ENCODE measurements at regions not wholly inside any gene's neighbourhood (a gene's known extent, or its start where the extent isn't known, plus 50 kb on each side); places are given as distances from the start of the nearest gene placed in this dataset.
"Not testable (repeated sequence)": the region's sequence is repeated elsewhere in the genome, so short reads cannot be mapped to it uniquely, and the experiment has no call there.

DNA sequence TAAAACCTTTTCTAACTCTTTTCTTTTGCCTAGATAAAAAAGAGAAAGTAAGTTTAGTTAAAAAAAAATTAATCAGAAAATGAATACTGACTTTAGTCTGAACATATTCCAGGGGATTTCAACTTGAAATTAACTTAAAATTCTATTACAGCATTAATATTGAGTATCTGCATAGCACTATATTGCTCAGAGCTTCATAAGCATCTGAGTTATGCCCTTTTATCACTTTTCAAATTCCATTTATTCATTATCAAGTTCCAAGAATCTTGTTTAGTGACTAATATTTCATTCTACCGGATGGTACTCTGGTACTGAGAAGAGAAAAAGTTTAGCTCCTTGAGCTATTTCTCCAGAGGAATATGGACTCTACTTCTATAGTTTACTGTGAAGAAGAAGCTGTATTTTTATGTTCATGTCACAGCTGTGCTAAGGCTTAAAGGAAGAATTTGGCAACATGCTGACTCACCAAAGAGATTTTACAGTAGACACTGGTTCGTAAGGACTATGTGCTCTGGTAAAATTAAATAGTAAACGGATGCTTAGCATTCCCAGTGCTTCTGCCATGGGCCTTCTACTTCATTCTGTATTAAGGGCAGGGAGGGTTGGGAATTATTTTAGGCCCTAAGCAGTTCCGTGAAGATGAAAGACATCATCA is 285.2 kb upstream of the SEMA6A start:
- DNase-seq (ENCODE audit: low read depth, low spot score), result no peak

GRCh38 chr5:116858705-116859333 is 284.2 kb upstream of the SEMA6A start:
- no peak for DNase-seq (ENCODE audit: low read depth, low spot score)

GRCh38 chr5:116858020-116858419 is 283.4 kb upstream of the SEMA6A start:
- DNase-seq (ENCODE audit: low read depth, low spot score), result not testable (repeated sequence)

DNA sequence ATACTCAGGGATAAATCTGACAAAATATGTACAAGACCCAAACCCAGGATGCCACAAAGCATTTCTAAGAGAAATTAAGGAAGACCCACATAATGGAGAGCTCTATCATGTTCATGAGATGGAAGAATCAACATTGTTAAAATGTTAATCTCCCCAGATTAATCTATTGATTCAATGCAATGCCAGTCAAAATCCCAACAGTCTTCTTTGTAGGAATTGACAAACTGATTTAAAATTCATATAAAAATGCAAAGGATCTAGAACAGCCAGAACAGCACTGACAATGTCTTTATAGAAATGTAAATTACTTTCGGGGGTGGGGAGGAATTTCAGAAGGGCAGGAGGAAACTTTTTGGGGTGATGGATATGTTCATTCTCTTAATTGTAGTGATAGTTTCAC is 281.6 kb upstream of the SEMA6A start:
- DNase-seq (ENCODE audit: low read depth, low spot score), result no peak

DNA sequence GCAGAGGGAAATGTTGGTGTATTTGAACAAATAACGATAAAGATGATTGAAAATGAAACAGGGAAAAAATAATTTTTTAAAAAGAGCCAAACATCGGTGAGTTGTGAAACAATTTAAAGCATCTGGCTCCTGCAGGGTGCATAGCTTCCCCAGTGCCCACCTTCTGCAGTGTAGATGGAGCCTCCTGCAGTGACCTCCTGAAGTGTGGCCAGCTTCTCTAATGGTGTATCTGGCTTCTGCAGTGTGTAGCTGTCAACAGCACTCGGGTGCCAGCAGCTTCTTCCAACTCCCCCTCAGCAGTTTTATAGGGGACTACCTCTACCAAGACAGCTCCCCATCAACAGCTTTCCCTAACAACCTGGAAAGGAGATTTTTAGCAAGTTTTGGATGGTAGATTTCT is 279.4 kb upstream of the SEMA6A start:
- DNase-seq (ENCODE audit: low read depth, low spot score), result no peak

DNA sequence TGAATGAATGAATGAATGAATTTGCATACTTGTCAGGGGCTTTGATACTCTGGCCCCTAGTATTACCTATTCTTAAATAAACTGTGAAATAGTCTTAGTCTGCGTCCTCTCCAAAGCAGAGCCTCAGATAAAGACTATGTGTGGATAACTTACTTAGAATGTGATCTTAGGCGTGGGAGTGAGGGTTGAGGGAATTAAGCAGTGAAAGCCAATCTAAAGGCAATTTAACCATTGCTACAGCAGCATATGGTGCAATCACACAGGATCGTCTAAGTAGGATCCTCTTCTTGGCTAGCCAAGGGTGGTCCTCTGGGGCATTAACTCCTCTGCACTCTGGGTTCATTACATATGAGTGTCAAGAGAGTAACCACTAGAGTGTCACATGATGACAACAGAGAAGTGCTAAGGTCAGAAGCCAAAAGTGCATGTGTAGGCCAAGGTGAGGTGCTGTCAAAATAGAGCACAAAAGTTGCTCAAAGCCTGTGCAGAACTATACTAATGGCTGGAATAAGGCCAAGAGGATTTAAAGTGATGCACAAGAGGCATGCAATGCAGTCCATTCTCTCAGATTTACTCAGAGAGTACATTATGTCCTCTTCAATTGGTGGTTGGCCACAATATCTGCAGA is 274.4 kb upstream of the SEMA6A start:
- DNase-seq (ENCODE audit: low read depth, low spot score), result no peak

- DNase-seq (ENCODE audit: low read depth, low spot score), result no peak
Observed at GRCh38 chr5:116847960-116848359, 273.3 kb upstream of the SEMA6A start.

DNA sequence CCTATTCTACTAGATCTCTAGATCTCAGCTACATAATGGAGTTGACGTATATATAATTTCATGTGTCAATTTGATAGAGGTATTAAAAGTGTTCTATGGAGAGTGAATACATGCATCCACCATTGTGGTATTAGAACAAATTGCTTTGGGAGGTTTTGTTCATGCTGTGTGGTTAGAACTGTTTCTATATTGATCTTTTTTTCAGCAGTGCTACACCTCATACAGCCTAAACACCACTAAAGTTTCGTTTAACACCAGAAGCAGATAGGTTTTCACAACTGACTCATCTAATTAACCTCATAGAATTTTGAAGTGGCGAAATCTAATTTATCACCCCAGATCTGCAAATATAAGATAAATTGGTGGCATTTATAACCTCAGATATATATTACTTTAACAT is 269.4 kb upstream of the SEMA6A start:
- no peak for DNase-seq (ENCODE audit: low read depth, low spot score)

DNA sequence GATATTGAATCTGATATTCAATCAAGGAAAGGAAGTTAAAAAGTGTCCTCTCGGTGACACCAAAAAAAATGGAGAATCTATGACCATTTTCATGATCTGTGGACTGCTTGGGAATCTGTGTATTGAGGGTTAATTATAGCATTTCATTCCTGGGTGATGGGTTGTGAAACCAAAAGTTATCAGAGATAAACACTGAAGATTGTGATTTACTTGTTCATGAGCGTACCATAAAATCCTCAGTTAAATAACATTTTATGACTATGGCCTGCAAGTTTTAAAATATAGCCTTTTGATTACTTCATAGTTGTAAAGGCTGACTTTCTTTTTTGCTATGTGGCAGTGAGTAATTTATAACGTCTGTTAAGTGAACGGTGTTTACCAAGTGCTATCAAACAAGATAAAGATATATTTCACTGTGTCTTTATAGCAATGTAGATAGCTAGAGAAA is 267.9 kb upstream of the SEMA6A start:
- DNase-seq (ENCODE audit: low read depth, low spot score), result no peak

DNA sequence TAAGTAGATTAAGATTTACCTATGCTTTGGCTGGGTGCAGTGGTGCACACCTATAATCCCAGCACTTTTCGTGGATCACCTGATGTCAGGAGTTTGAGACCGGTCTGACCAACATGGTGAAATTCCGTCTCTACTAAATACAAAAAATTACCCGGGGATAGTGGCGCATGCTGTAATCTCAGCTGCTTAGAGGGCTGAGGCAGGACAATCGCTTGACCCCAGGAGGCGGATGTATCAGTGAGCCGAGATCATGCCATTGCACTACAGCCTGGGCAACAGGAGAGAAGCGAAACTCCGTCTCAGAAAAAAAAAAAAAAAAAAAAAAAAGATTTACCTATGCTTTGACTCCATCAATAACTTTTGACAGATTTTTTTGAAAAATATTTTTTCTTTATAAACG is 267.1 kb upstream of the SEMA6A start:
- no peak for DNase-seq (ENCODE audit: low read depth, low spot score)

GRCh38 chr5:116838011-116838536 is 263.5 kb upstream of the SEMA6A start:
- DNase-seq (ENCODE audit: low read depth, low spot score), result no peak

DNA sequence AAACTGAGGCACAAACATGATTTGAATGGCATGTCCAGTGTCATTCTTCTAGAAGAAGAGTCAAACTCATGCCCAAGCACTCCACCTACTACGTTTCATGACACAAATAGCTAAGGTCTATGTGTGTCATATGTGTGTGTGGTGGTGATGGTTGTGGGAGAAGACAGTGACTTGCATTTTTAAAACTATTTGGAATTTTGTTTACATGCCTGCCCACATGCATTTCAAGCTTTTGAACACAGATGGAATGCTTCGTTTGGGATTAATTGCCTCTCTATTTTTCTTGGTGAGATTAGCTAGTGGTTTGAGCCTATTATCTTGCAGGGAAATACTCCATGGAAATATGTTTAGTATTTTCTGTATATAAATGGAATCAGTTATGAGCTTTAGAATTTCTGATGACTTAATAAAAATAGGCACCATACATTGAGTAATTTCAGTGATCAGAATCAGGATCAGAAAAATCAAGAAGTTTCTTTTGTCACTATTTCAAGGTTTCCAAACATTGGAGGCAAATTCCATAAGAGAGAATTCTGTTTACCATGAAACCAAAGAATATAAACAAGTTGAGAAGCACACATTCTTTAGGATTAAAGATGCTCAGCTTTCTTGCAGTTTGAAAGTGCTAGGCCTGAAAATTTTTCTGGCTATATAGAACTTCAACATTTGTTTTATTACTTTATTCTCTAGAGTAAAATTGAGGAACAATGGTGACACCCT is 260.3 kb upstream of the SEMA6A start:
- DNase-seq (ENCODE audit: low read depth, low spot score), result no peak

DNA sequence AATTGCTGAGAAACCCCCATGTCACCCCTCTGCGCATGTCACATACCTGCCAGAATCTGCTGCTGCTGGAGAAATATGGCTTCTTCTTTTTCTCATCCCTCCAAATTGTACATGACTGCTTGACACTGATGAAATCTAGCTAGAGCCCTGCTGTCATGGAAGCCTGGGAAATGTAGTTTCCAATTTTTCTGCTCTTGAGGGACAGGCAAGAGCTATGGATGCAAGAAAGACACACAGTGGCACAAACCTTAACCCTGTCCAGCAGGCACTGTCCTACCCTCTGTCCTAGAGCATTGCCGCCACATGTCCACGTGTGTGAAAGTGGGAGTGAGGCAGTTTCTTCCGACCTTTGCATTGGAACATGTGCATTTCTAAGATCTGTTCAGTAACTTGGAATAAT is 255.5 kb upstream of the SEMA6A start:
- no peak for DNase-seq (ENCODE audit: low read depth, low spot score)

DNA sequence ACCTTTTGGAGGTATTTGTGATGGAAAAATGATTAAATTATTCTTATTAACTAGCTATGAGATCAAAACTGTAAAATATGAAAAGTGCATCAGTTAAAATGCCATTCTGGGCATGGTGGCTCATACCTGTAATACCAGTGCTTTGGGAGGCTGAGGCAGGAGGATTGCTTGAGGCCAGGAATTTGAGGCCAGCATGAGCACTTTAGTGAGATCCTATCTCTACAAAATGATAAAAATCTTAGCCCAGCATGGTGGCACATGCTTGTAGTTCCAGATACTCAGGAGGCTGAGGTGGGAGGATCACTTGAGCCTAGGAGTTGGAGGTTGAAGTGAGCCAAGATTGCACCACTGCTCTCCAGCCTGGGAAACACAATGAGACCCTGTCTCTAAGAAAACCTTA is 252.5 kb upstream of the SEMA6A start:
- DNase-seq (ENCODE audit: low read depth, low spot score), result no peak

- DNase-seq (ENCODE audit: low read depth, low spot score), result no peak
Observed at GRCh38 chr5:116825486-116825885, 250.9 kb upstream of the SEMA6A start.

- DNase-seq (ENCODE audit: low read depth, low spot score), result no peak
Observed at GRCh38 chr5:116824751-116825438, 250.3 kb upstream of the SEMA6A start.

DNA sequence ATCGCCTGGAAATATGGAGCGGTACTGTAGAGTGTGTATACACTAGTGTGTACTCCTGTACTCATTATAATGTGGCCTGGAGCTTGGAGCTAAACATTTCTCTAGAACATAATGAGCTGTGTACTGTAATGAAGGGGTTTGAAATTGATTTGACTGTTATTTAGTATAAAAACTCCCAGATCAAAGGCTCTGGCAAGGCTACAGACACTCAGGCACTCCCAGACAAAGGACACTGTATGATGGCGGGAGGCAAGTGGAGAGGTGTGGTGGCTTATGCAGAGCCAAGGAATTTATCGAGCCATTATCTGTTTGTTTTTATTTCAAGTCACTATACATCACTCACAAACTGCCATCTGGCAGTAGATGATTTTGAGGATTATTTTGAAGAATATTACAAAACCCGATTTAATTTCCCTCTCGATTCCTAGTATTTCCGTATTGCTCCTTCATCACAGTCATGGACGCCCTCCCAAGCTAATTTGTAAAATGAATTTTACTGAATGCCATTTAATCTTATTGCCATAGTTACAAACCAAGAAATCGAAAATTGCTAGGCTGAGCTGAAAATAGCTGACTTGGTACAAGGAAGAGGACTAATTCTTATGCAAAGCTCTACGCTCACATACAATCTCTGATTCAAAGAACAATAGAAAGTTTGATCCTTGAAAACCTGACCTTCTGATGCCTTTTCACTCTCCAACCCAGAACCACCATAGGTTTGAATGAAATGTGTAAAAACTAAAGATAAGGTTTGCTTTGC is 240.2 kb upstream of the SEMA6A start:
- no peak for DNase-seq (ENCODE audit: low read depth, low spot score)

DNA sequence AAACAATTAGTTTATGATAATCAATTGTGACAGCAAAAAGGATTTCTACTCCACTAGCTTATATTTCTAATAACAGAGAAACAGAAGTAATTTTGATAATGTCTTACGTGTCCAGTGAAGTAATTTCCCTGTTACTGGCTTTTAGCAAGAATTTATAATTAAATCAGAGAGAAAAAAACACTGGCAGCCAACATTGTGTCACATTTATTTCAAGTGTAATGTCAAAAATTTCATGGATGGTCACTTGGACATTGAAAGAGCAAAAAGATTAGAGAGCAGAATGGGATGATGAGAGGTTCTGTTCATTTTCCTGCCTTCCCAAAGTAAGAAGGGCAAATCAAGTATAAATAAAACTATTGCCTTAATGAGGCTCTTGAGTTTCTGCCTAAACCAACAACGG is 239.3 kb upstream of the SEMA6A start:
- DNase-seq (ENCODE audit: low read depth, low spot score), result no peak

GRCh38 chr5:116813356-116813755 is 238.7 kb upstream of the SEMA6A start:
- no peak for DNase-seq (ENCODE audit: low read depth, low spot score)

DNA sequence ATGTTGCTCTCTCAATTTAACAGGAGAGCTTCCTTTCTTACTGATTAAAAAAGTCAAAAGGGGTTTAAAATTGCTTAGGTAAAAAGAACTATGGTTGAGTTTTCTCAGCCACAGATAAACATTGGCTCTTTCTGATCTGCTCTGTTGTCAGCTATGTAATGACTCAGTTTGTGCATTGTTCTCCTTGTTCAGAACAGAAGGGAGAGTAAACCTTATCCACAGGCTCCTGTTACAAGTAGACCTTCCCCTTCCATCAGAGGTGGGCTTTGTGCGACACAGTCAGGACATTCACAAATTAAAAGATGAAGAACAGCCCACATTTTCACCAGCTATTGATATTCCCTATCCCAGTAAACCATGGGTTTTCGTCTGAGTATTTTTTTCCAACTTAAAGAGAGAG is 236.3 kb upstream of the SEMA6A start:
- DNase-seq (ENCODE audit: low read depth, low spot score), result no peak

GRCh38 chr5:116806836-116807235 is 232.2 kb upstream of the SEMA6A start:
- DNase-seq (ENCODE audit: low read depth, low spot score), result no peak

Measured in activated CD4-positive, CD25-positive, alpha-beta regulatory T cell treated with anti-CD3 and anti-CD28 coated beads, Interleukin-2, amount 50 U/mL, for 16 hours (primary cell).